ENCODE measurements at regions not wholly inside any gene's neighbourhood (a gene's known extent, or its start where the extent isn't known, plus 50 kb on each side); places are given as distances from the start of the nearest gene placed in this dataset.
A peak's percentile ranks its signal among the peaks of the same experiment; 100 is the strongest.
"Not testable (repeated sequence)": the region's sequence is repeated elsewhere in the genome, so short reads cannot be mapped to it uniquely, and the experiment has no call there.

- intact Hi-C loops (cut with DNase I; ENCODE audit: low total_unique reads), result no loop called here
- H3K36me3 ChIP-seq, result no peaks in the 10 kb centered on the region
- no peak for DNase-seq
- no peaks in the 10 kb centered on the region for H3K4me1 ChIP-seq
- H3K4me3 ChIP-seq, result no peak overlapping the region
- H3K27me3 ChIP-seq, result no peaks in the 10 kb centered on the region
- TF ChIP-seq CTCF (IDR thresholded peaks at IDR 0.05) (no peak), POLR2AphosphoS5 (IDR thresholded peaks at IDR 0.05) (no peak), EP300 (IDR thresholded peaks at IDR 0.05) (no peak), POLR2A (IDR thresholded peaks at IDR 0.05) (no peak)
- no peak overlapping the region for H3K27ac ChIP-seq
- H3K9me3 ChIP-seq, result no peaks in the 10 kb centered on the region
Observed at GRCh38 chr6:18654821-18655220, 267.7 kb downstream of the RNF144B start.

GRCh38 chr6:18656506-18656905 is 269.4 kb downstream of the RNF144B start:
- WGBS, 5 donors, result 77 to 100% (median 79%) methylated on average over 2 to 5 of the region's 5 CpGs
- Histone ChIP-seq H3K36me3 (no peaks in the 10 kb centered on the region), H3K4me3 (no peak overlapping the region), H3K4me1 (no peaks in the 10 kb centered on the region), H3K9me3 (no peaks in the 10 kb centered on the region), H3K27ac (no peak overlapping the region), H3K27me3 (no peaks in the 10 kb centered on the region)
- no peak for DNase-seq
- intact Hi-C loops (cut with DNase I; ENCODE audit: low total_unique reads), result no loop called here
- TF ChIP-seq EP300 (IDR thresholded peaks at IDR 0.05) (no peak), POLR2AphosphoS5 (IDR thresholded peaks at IDR 0.05) (no peak), CTCF (IDR thresholded peaks at IDR 0.05) (no peak)

- H3K9me3 ChIP-seq; DNase-seq; intact Hi-C loops (cut with DNase I; ENCODE audit: low total_unique reads); H3K4me3 ChIP-seq; H3K27me3 ChIP-seq; H3K27ac ChIP-seq; H3K4me1 ChIP-seq; H3K36me3 ChIP-seq: not testable (repeated sequence)
- WGBS, 5 donors, result 80 to 86% (median 81%) methylated on average over 5 of the region's 5 CpGs
Observed at GRCh38 chr6:18659994-18660393, 272.8 kb downstream of the RNF144B start.

- 7 to 41% (median 37%) methylated on average over 1 of the region's 1 CpG for WGBS, 5 donors
- no peak overlapping the region for H3K4me3 ChIP-seq
- intact Hi-C loops (cut with DNase I; ENCODE audit: low total_unique reads), result no loop called here
Observed at GRCh38 chr6:18663011-18663410, 275.9 kb downstream of the RNF144B start.

GRCh38 chr6:18664401-18664800 is 277.3 kb downstream of the RNF144B start:
- no peaks in the 10 kb centered on the region for H3K27me3 ChIP-seq
- DNase-seq, result no peak
- intact Hi-C loops (cut with DNase I; ENCODE audit: low total_unique reads), result no loop called here
- 85 to 93% (median 91%) methylated on average over 5 of the region's 5 CpGs for WGBS, 5 donors
- no peak overlapping the region for H3K4me3 ChIP-seq
- TF ChIP-seq EP300 (IDR thresholded peaks at IDR 0.05) (no peak), POLR2A (IDR thresholded peaks at IDR 0.05) (no peak), CTCF (IDR thresholded peaks at IDR 0.05) (no peak), POLR2AphosphoS5 (IDR thresholded peaks at IDR 0.05) (no peak)
- no peaks in the 10 kb centered on the region for H3K36me3 ChIP-seq
- no peak overlapping the region for H3K27ac ChIP-seq
- no peaks in the 10 kb centered on the region for H3K9me3 ChIP-seq
- no peaks in the 10 kb centered on the region for H3K4me1 ChIP-seq

More at GRCh38 chr6:18663011-18663410, 275.9 kb downstream of the RNF144B start:
- no peaks in the 10 kb centered on the region for H3K4me1 ChIP-seq
- no peak for TF ChIP-seq POLR2AphosphoS5 (IDR thresholded peaks at IDR 0.05)
- TF ChIP-seq CTCF (IDR thresholded peaks at IDR 0.05), result no peak
- TF ChIP-seq POLR2A (IDR thresholded peaks at IDR 0.05), result no peak
- TF ChIP-seq EP300 (IDR thresholded peaks at IDR 0.05), result no peak
- H3K9me3 ChIP-seq, result no peaks in the 10 kb centered on the region
- DNase-seq, result peak in 1 of 2 donors; percentile 25
- no peak overlapping the region for H3K27ac ChIP-seq
- H3K36me3 ChIP-seq, result no peaks in the 10 kb centered on the region
- no peaks in the 10 kb centered on the region for H3K27me3 ChIP-seq
